Activated CD4-positive, alpha-beta T cell treated with anti-CD3 and anti-CD28 coated beads, Interleukin-2, amount 10 ng/mL, durations not matched to agents 24 days and 14 days (primary cell): ENCODE measurements at regions not wholly inside any gene's neighbourhood (a gene's known extent, or its start where the extent isn't known, plus 50 kb on each side); places are given as distances from the start of the nearest gene placed in this dataset.

Source experiments
- DNase-seq: peaks from one replicate; pipeline ENCODE4 v3.0.0; 2022
- H3K27ac Mint-ChIP-seq: one replicate; pipeline ENCODE4 v1.8.0; 2022; ENCODE audit warnings: mild to moderate bottlenecking, mixed read lengths
- H3K27me3 Mint-ChIP-seq: one replicate; pipeline ENCODE4 v1.8.0; 2022; ENCODE audit warnings: mixed read lengths
- H3K36me3 Mint-ChIP-seq: one replicate; pipeline ENCODE4 v1.8.0; 2022; ENCODE audit warnings: low read depth, mild to moderate bottlenecking, mixed read lengths
- H3K4me1 Mint-ChIP-seq: one replicate; pipeline ENCODE4 v1.8.0; 2021; ENCODE audit warnings: mixed read lengths
- H3K4me3 Mint-ChIP-seq: one replicate; pipeline ENCODE4 v1.8.0; 2022; ENCODE audit warnings: mild to moderate bottlenecking, moderate library complexity, mixed read lengths
- H3K9me3 Mint-ChIP-seq: one replicate; pipeline ENCODE4 v1.8.0; 2021; ENCODE audit warnings: mixed read lengths
- intact Hi-C: fragments of 100-400 bp; cut with micrococcal nuclease; formaldehyde crosslinking; loops from one replicate; pipeline ENCODE4 v1.15.1; 2023

DNA sequence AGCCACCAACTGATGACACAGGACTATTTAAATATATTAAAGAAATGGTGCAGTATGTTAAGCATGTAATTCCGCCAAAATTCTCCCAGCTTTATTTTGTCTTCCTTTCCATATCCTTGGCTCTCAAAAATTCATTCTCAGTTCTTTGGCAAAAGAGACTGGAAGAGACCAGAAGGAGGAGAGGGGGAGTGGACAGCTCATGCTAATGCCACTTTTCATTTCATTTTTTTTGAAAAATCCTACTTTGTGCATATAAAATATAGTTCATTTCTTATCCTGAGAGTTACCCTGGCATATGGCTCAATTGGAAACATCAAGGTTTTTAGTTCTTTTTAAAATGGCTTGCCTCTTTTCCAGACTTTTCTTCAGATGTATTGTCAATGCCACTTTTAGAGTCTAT lies 128.5 kb upstream of the VRK2 start:
- no peaks in the 10 kb centered on the region for H3K9me3 Mint-ChIP-seq
- no peak for DNase-seq
- H3K4me3 Mint-ChIP-seq, result no peak overlapping the region
- intact Hi-C loops, result no loop called here
- no peak overlapping the region for H3K27ac Mint-ChIP-seq
- H3K4me1 Mint-ChIP-seq, result no peaks in the 10 kb centered on the region
- H3K36me3 Mint-ChIP-seq, result no peaks in the 10 kb centered on the region
- peaks cover 2% of the 10 kb centered on the region for H3K27me3 Mint-ChIP-seq

- Mint-ChIP-seq H3K4me1 (no peaks in the 10 kb centered on the region), H3K36me3 (no peaks in the 10 kb centered on the region), H3K4me3 (no peak overlapping the region), H3K27me3 (peaks cover 2% of the 10 kb centered on the region), H3K27ac (no peak overlapping the region), H3K9me3 (no peaks in the 10 kb centered on the region)
- no peak for DNase-seq
- intact Hi-C loops, result no loop called here
These were observed 126.2 kb upstream of the VRK2 start for GRCh38 chr2:57920342-57920939.

- no peaks in the 10 kb centered on the region for H3K36me3 Mint-ChIP-seq
- intact Hi-C loops, result no loop called here
- H3K4me3 Mint-ChIP-seq, result no peak overlapping the region
- H3K9me3 Mint-ChIP-seq, result peaks cover 15% of the 10 kb centered on the region
- H3K4me1 Mint-ChIP-seq, result no peaks in the 10 kb centered on the region
- H3K27me3 Mint-ChIP-seq, result no peaks in the 10 kb centered on the region
- DNase-seq, result no peak
- H3K27ac Mint-ChIP-seq, result no peak overlapping the region
These were observed 111.9 kb upstream of the VRK2 start for GRCh38 chr2:57934659-57935058.

DNA sequence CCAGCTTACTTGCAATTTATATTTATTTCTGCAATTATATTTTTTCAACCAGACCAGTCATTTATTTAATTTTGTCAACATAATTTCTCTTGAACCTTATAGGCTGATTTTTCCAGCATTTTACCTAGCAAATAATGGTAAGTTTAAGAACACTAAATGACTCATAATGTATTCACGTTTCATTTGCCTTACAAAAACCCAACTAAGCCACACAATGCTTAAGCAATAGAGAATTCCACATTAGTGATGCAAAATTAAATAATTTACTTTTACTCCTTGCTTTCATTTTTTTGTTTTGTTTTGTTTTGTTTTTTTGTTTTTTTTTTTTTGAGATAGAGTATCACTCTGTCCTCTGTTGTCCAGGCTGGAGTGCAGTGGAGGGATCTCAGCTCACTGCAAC lies 110.4 kb upstream of the VRK2 start:
- Mint-ChIP-seq H3K36me3 (no peaks in the 10 kb centered on the region), H3K27ac (no peak overlapping the region), H3K27me3 (no peaks in the 10 kb centered on the region), H3K4me1 (no peaks in the 10 kb centered on the region), H3K9me3 (peaks cover 15% of the 10 kb centered on the region), H3K4me3 (no peak overlapping the region)
- DNase-seq, result no peak
- intact Hi-C loops, result no loop called here

- no peak for DNase-seq
- H3K27me3 Mint-ChIP-seq, result no peaks in the 10 kb centered on the region
- no peaks in the 10 kb centered on the region for H3K36me3 Mint-ChIP-seq
- intact Hi-C loops, result no loop called here
- peaks cover 15% of the 10 kb centered on the region for H3K9me3 Mint-ChIP-seq
- no peak overlapping the region for H3K27ac Mint-ChIP-seq
- no peaks in the 10 kb centered on the region for H3K4me1 Mint-ChIP-seq
- H3K4me3 Mint-ChIP-seq, result no peak overlapping the region
These were observed 109.2 kb upstream of the VRK2 start for GRCh38 chr2:57937456-57937855.

DNA sequence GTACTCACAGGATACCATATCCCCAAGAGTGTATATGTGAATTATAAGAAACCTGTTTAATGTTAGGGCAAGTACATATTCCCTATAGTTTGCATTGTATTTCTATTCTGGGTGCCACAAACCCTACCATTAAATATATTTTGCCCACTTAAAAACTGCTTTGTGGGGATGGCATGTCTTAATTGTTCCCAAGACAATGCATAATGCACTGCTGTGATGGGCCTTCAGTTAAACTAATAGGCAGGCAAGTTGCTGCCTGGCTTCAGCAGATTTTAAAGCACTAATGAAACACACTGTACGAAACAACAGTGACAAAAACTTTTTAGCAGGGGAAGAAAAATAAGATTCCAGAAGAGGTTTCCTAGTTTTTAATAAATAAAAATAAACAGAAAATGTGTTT lies 104.8 kb upstream of the VRK2 start:
- Mint-ChIP-seq H3K36me3 (no peaks in the 10 kb centered on the region), H3K27ac (no peak overlapping the region), H3K9me3 (no peaks in the 10 kb centered on the region), H3K4me1 (no peaks in the 10 kb centered on the region), H3K27me3 (no peaks in the 10 kb centered on the region), H3K4me3 (no peak overlapping the region)
- intact Hi-C loops, result no loop called here
- DNase-seq, result no peak

DNA sequence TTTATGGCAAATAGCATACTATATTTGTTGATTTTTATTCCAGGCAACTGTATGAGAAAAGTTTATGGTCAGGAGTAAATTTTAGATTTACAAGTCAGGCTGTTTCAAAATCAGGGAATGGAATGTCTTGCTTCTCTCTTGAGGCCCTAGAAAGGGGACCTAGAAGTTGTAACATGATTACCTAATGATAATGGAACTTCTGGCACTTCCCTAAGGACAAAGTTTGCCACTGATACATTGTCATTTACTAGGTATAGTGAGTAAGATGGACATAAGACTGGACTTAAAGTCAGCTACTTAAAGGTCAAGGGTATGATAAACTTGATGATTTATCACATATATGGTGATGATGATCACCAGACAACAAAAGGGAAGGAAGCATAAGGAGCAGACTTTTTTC lies 103.3 kb upstream of the VRK2 start:
- Mint-ChIP-seq H3K27ac (no peak overlapping the region), H3K36me3 (no peaks in the 10 kb centered on the region), H3K4me1 (no peaks in the 10 kb centered on the region), H3K4me3 (no peak overlapping the region), H3K9me3 (no peaks in the 10 kb centered on the region), H3K27me3 (no peaks in the 10 kb centered on the region)
- intact Hi-C loops, result no loop called here
- no peak for DNase-seq

- intact Hi-C loops, result no loop called here
- Mint-ChIP-seq H3K9me3 (no peaks in the 10 kb centered on the region), H3K4me1 (no peaks in the 10 kb centered on the region), H3K36me3 (no peaks in the 10 kb centered on the region), H3K27ac (no peak overlapping the region), H3K4me3 (no peak overlapping the region), H3K27me3 (no peaks in the 10 kb centered on the region)
- no peak for DNase-seq
These were observed 99.2 kb upstream of the VRK2 start for GRCh38 chr2:57947398-57947797.

GRCh38 chr2:57954020-57954419 lies 92.6 kb upstream of the VRK2 start:
- Mint-ChIP-seq H3K36me3 (no peaks in the 10 kb centered on the region), H3K27ac (no peak overlapping the region), H3K4me1 (no peaks in the 10 kb centered on the region), H3K4me3 (no peak overlapping the region), H3K27me3 (no peaks in the 10 kb centered on the region), H3K9me3 (no peaks in the 10 kb centered on the region)
- intact Hi-C loops, result no loop called here
- DNase-seq, result no peak

GRCh38 chr2:57957238-57957637 lies 89.4 kb upstream of the VRK2 start:
- Mint-ChIP-seq H3K36me3 (no peaks in the 10 kb centered on the region), H3K4me3 (no peak overlapping the region), H3K27ac (no peak overlapping the region), H3K9me3 (no peaks in the 10 kb centered on the region), H3K27me3 (no peaks in the 10 kb centered on the region), H3K4me1 (no peaks in the 10 kb centered on the region)
- intact Hi-C loops, result no loop called here
- no peak for DNase-seq

GRCh38 chr2:57959390-57959789 lies 87.2 kb upstream of the VRK2 start:
- intact Hi-C loops, result no loop called here
- Mint-ChIP-seq H3K9me3 (no peaks in the 10 kb centered on the region), H3K4me3 (no peak overlapping the region), H3K27me3 (no peaks in the 10 kb centered on the region), H3K27ac (no peak overlapping the region), H3K36me3 (no peaks in the 10 kb centered on the region), H3K4me1 (no peaks in the 10 kb centered on the region)
- DNase-seq, result no peak

DNA sequence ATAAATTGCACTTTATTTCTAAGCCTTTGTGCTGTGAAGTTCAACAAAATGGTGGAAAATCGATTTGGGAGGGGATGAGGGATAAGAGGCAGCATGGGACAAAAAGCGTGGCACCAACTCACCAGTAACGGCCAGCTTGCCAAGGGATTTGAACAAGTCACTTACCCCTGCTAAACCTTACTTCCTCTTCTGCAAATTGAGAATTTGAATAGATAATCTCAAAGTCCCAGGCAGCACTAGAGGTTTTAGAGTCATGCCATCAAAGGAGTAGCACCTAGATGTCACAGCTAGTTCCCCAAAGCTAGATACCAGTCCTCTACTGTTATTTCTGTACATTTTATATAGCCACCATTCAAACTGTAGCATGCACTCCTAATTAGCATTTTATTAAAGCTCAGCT lies 83.7 kb upstream of the VRK2 start:
- Mint-ChIP-seq H3K4me1 (no peaks in the 10 kb centered on the region), H3K27me3 (no peaks in the 10 kb centered on the region), H3K36me3 (no peaks in the 10 kb centered on the region), H3K9me3 (no peaks in the 10 kb centered on the region), H3K4me3 (no peak overlapping the region), H3K27ac (no peak overlapping the region)
- no peak for DNase-seq
- intact Hi-C loops, result no loop called here

DNA sequence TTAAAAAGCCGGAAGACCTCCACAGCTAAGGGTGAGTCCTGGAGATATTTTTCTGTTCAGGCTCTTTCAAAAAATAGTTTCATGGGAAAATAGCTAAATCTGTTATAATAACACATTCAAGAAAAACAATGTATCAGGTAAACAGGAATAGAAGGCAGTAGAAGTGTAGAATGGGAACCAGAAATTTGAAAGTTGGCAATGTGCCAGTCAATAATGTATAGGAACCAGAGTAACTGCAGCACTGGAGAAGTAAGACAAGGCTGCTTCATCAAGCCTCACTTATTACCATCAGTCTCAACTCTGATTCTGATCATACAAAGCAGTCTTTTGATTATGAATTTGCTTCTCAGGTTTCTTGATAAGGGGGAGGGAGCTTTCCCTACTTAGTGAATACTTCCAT lies 81.4 kb upstream of the VRK2 start:
- Mint-ChIP-seq H3K9me3 (no peaks in the 10 kb centered on the region), H3K4me3 (no peak overlapping the region), H3K27ac (no peak overlapping the region), H3K4me1 (no peaks in the 10 kb centered on the region), H3K27me3 (no peaks in the 10 kb centered on the region), H3K36me3 (no peaks in the 10 kb centered on the region)
- DNase-seq, result no peak
- intact Hi-C loops, result no loop called here

- no peaks in the 10 kb centered on the region for H3K9me3 Mint-ChIP-seq
These were observed 80.6 kb upstream of the VRK2 start for GRCh38 chr2:57965961-57966360.

GRCh38 chr2:57973621-57974186 lies 72.9 kb upstream of the VRK2 start:
- intact Hi-C loops, result no loop called here

More at GRCh38 chr2:57965961-57966360, 80.6 kb upstream of the VRK2 start:
- H3K27ac Mint-ChIP-seq, result no peak overlapping the region
- intact Hi-C loops, result no loop called here
- no peak for DNase-seq
- H3K4me3 Mint-ChIP-seq, result no peak overlapping the region
- H3K4me1 Mint-ChIP-seq, result no peaks in the 10 kb centered on the region
- no peaks in the 10 kb centered on the region for H3K36me3 Mint-ChIP-seq
- H3K27me3 Mint-ChIP-seq, result no peaks in the 10 kb centered on the region

More at GRCh38 chr2:57973621-57974186, 72.9 kb upstream of the VRK2 start:
- Mint-ChIP-seq H3K4me3 (no peak overlapping the region), H3K4me1 (no peaks in the 10 kb centered on the region), H3K9me3 (no peaks in the 10 kb centered on the region), H3K36me3 (no peaks in the 10 kb centered on the region), H3K27me3 (no peaks in the 10 kb centered on the region), H3K27ac (no peak overlapping the region)
- DNase-seq, result no peak
